Cardiac muscle cell (in vitro differentiated cells and primary cell): ENCODE measurements at regions not wholly inside any gene's neighbourhood (a gene's known extent, or its start where the extent isn't known, plus 50 kb on each side); places are given as distances from the start of the nearest gene placed in this dataset.

Source experiments
- DNase-seq, 2 donors: peaks; one replicate each; pipeline versions ENCODE4 v3.0.0 to v3.0.0-alpha.2; 2010 to 2017; ENCODE audit warnings: low read depth in 1 of 2, low spot score in 1 of 2
- H3K27ac ChIP-seq: fragments of 200-600 bp; sonication (generic); 2 replicates; pipeline ENCODE4 v1.5.1; 2016
- H3K27me3 ChIP-seq: fragments of 200-600 bp; sonication (generic); 2 replicates; pipeline ENCODE4 v1.6.0; 2016; ENCODE audit warnings: control low read depth
- H3K36me3 ChIP-seq: fragments of 200-600 bp; sonication (generic); 2 replicates; pipeline ENCODE4 v1.5.1; 2016; ENCODE audit warnings: control low read depth
- H3K4me1 ChIP-seq: fragments of 200-600 bp; sonication (generic); 2 replicates; pipeline ENCODE4 v1.8.1; 2017; ENCODE audit warnings: low read depth, mild to moderate bottlenecking, mixed run types
- H3K4me3 ChIP-seq: fragments of 200-600 bp; sonication (generic); 2 replicates; pipeline ENCODE4 v1.5.1; 2016; ENCODE audit warnings: mild to moderate bottlenecking
- H3K9me3 ChIP-seq: fragments of 200-600 bp; sonication (generic); 2 replicates; pipeline ENCODE4 v1.5.1; 2017; ENCODE audit warnings: low read depth, mild to moderate bottlenecking, control low read depth
- TF ChIP-seq, protein P1 (sequence below): IDR thresholded peaks from 2 replicates; pipeline ENCODE4 v1.5.1; 2012; ENCODE audit warnings: low read depth, mild to moderate bottlenecking, low read length

DNA sequence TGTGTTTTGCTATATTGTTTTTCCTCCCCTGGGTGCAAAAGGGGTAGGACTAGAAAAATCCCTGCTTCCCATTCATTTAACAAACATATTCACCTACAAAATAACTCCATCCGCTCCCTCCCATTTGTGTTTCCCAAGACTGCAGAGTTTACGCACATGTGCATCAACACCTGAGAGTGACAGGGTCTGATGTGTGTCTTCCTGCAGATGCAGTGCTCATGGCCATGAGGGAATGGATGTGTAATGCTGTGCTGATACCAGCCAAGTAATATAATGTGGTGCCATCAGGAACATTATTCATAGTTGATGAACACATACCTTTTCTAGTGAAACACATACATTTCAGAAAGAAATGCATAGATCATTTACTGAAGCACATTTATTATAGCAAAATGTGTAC is 83.2 kb downstream of the CXXC4 start:
- peaks cover 10% of the 10 kb centered on the region for H3K4me1 ChIP-seq
- H3K36me3 ChIP-seq: no peaks in the 10 kb centered on the region
- no peaks in the 10 kb centered on the region for H3K9me3 ChIP-seq
- no peak overlapping the region for H3K27ac ChIP-seq
- no peak overlapping the region for H3K4me3 ChIP-seq
- TF ChIP-seq, protein P1, sequence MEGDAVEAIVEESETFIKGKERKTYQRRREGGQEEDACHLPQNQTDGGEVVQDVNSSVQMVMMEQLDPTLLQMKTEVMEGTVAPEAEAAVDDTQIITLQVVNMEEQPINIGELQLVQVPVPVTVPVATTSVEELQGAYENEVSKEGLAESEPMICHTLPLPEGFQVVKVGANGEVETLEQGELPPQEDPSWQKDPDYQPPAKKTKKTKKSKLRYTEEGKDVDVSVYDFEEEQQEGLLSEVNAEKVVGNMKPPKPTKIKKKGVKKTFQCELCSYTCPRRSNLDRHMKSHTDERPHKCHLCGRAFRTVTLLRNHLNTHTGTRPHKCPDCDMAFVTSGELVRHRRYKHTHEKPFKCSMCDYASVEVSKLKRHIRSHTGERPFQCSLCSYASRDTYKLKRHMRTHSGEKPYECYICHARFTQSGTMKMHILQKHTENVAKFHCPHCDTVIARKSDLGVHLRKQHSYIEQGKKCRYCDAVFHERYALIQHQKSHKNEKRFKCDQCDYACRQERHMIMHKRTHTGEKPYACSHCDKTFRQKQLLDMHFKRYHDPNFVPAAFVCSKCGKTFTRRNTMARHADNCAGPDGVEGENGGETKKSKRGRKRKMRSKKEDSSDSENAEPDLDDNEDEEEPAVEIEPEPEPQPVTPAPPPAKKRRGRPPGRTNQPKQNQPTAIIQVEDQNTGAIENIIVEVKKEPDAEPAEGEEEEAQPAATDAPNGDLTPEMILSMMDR: no peak
- DNase-seq: no peak
- H3K27me3 ChIP-seq: no peaks in the 10 kb centered on the region

DNA sequence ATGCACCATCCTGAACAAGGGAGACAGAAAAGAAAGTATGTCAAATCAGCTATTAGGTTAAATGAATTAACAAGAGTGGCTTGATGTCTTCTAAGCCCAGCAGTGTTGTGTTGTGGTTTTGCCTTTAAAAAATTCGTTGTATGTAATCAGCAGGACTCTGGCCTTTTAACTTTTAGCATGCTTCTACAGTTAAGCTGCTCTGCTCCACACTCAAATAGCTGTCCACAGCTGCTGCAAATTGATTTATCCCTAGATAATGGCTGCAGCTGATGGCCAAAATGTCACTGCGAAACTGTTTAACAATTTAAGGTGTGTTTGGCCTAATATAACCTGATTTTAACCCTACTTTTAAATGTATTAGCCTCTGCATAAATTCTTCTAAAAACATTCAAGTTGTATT is 85.8 kb downstream of the CXXC4 start:
- Histone ChIP-seq H3K4me1 (peaks cover 10% of the 10 kb centered on the region), H3K9me3 (no peaks in the 10 kb centered on the region), H3K27me3 (no peaks in the 10 kb centered on the region), H3K4me3 (no peak overlapping the region), H3K27ac (no peak overlapping the region), H3K36me3 (no peaks in the 10 kb centered on the region)
- TF ChIP-seq, protein P1: no peak
- no peak for DNase-seq

DNA sequence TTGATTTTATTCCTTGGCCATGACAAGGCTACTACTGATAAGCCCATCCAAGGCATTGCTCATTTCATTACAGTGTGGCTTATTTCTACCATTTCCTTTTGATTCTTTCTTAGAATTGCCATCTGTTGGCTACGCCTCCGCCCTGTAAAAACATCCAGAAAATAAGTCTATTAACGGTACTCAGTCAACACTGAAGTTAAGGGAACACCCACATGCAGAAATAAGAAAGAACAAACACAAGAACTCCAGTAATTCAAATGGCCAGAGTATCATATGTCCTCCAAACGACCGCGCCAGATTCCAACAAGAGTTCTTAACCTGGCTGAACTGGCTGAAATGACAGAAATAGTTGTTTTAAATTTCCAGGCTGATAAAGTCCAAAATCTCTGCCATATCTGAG is 90.3 kb downstream of the CXXC4 start:
- no peak for DNase-seq
- no peaks in the 10 kb centered on the region for H3K9me3 ChIP-seq
- no peaks in the 10 kb centered on the region for H3K27me3 ChIP-seq
- H3K36me3 ChIP-seq: no peaks in the 10 kb centered on the region
- TF ChIP-seq, protein P1: no peak
- peaks cover 10% of the 10 kb centered on the region for H3K4me1 ChIP-seq
- no peak overlapping the region for H3K4me3 ChIP-seq
- no peak overlapping the region for H3K27ac ChIP-seq

DNA sequence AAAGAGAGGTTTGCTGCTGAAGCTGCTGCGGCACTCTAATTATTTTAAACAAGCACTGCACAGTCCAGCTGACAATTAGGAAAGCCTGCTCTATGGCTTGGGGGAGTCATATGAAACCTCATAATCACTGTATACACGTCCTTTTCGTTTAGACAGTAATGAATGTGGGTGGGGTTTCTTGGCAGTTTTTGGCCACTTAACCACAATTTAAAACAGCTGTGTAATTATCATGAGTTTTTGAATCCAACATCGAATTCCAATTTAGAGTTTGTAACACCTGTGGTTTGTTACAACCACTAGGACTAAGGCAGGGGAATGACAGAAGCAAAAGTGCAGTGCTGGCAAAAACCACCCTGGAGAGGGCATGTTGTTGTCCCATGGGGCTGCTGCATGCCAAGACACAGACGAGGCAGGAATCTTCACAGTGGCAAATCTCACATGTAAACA is 99.5 kb downstream of the CXXC4 start:
- Histone ChIP-seq H3K27me3 (no peaks in the 10 kb centered on the region), H3K27ac (no peak overlapping the region), H3K4me1 (no peaks in the 10 kb centered on the region), H3K36me3 (no peaks in the 10 kb centered on the region), H3K9me3 (no peaks in the 10 kb centered on the region), H3K4me3 (no peak overlapping the region)
- DNase-seq: no peak
- TF ChIP-seq, protein P1: no peak

DNA sequence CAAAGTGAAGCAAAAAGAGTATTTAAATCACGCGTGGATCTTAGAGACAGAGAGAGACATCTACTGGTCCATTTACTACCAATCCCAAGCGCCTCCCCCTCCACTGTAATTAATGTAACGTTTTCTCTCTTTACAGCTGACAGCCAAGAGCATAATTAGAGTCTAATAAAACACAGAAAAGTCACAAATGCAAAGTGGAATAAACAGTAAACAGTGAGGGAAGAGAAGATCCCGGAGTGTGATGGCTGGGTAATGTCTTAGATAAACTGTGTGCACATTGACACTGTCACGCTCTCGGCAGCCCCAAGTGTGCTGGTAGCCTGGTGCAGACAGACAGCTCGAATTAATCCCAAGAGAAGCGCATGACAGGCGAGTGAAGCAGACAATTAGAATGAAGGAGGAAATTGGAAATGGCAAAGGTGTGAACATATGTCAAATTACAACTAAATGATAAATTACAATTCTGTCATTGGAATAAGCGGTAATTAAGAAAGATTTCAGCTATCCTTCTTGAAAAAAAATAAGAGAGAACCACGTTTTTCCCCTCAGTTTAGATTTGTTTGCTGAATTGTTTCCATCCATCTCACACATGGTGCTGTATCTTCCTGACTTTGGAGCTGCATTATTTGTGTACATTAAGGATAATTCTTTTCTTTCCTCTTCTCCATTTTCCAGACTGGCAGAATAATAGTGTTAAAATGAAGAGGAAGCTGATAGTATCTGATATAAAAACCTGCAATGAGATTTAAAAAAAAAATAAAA is 100.1 kb downstream of the CXXC4 start:
- Histone ChIP-seq H3K36me3 (no peaks in the 10 kb centered on the region), H3K27me3 (no peaks in the 10 kb centered on the region), H3K9me3 (no peaks in the 10 kb centered on the region), H3K4me1 (no peaks in the 10 kb centered on the region), H3K4me3 (no peak overlapping the region), H3K27ac (no peak overlapping the region)
- TF ChIP-seq, protein P1: no peak
- peak in 1 of 2 donors; percentile 38 for DNase-seq
